HG03135 (cell line): ENCODE measurements at regions not wholly inside any gene's neighbourhood (a gene's known extent, or its start where the extent isn't known, plus 50 kb on each side); places are given as distances from the start of the nearest gene placed in this dataset.

ENCODE experiments used
- ATAC-seq: cut with Tn5 transposase; IDR thresholded peaks from one replicate; pipeline ENCODE4 v1.9.1; 2021; ENCODE audit warnings: mild to moderate bottlenecking, moderate library complexity; ENCODE audit not compliant: unreplicated experiment

DNA sequence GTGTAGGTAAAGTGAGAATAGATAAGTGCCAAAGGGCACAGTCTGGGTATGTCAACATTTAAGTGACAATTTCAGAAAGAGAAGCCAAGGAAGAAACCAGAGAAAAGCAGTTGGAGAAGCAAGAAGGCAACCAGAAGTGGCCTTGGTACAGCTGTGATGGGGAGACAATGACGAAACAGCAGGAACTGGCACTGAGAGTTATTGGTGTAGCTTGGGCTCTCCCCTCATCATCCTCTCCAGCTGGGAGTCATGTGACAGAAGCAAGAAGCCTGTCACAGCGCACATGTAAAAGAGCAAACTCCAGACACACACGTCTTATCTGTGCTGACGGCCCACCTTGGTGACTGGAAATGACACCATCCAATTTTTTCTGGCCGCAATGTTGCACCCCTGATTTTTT, 203.3 kb upstream of the NUDT4 start:
- no peak for ATAC-seq

DNA sequence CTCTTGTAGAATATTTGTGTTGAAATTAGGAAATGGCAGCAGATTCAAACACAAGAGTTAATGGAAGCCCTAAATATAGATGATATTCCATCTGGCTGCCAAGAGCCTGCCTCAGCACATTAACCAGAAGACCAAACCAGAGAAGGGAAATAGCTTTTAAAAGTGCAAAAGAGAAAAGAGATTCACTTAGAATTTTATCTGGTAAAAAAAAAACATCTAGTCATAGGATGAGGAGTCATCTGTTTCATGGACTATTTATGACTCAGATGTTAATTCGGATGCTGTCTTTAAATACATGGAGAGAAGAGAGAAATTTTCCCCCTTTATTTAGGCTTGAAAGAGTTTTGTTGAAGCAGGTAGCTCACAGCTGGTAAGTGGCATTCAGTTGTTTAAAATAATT, 201.6 kb upstream of the NUDT4 start:
- no peak for ATAC-seq

GRCh38 chr12:93176610-93177126, 201.1 kb upstream of the NUDT4 start:
- no peak for ATAC-seq

- ATAC-seq = no peak
Measured at GRCh38 chr12:93177208-93178153, 200.2 kb upstream of the NUDT4 start.

DNA sequence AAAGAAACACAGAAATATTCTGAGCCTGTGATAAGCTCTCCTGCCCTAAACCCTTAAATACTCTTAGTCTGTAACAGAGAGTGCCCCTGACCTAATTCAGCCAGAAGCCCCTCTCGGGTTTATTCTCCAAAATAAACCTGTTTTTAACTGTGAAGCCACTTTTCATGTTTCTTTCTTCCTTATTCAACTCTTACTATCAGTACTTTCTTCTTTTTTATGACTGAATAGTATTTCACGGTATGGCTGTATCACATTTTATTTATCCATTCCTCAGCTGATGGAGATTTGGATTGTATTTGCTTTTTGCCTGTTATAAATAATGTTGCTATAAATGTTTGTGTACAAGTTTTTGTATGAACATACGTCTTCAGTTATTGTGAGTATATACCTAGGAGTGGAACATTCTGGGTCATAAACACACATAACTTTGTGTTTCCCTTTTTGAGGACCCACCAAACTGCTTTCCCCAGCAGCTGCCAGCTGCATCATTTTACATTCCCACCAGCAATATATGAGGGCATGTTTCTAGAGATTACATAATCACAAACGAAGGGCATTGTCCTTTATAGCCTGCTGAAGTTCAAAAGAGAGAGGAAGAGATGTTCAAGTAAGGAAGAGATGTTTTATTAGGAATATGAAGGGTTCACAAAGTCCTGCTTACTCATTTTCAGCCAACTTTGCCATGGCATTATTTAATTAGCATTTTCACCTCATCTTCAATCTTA, 199.4 kb upstream of the NUDT4 start:
- no peak for ATAC-seq

GRCh38 chr12:93179792-93180191, 197.9 kb upstream of the NUDT4 start:
- no peak for ATAC-seq

DNA sequence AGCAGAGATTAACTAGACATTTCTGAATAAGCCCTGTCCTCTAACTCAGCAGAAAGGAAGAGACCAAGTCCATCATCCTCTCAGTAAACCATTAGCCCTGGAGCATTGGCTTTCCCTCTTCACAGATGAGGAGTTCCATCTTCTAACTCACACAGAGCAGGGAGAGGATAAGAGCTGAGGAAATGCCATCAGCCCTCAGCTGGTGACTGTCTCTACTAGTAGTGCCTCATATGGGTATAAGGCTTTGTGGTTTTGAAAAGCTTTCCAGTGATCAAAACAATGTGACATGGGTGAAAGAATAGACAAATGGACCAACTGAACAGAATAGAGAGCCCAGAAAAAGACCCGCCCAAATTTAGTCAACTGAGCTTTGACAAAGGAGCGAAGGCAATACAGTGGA, 197.2 kb upstream of the NUDT4 start:
- ATAC-seq = no peak

DNA sequence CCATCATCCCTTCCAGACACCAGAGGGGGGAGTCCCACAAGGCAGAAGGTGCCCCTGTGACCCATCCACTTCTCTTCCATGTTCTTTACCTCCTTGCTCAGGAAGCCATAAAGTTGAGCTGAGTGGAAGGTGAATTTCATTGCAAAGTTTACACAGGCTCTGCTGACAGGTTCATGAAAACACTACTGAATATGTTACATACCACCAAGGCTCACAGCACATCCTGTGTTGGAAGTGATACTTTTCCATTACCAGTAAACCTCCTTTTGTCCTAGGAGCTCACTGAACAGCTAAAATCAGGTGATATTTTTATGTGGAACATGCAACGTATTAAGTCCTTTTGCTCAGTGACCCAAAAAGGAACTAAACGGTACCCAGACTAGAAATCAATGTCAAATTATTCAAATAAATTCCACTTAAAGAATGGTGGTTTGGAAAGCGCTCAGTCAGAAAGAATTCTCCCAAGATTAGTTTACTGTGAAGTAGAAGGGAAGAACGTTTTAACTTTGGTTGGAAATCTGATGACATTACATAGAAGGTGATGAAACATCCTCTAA, 196.2 kb upstream of the NUDT4 start:
- no peak for ATAC-seq

DNA sequence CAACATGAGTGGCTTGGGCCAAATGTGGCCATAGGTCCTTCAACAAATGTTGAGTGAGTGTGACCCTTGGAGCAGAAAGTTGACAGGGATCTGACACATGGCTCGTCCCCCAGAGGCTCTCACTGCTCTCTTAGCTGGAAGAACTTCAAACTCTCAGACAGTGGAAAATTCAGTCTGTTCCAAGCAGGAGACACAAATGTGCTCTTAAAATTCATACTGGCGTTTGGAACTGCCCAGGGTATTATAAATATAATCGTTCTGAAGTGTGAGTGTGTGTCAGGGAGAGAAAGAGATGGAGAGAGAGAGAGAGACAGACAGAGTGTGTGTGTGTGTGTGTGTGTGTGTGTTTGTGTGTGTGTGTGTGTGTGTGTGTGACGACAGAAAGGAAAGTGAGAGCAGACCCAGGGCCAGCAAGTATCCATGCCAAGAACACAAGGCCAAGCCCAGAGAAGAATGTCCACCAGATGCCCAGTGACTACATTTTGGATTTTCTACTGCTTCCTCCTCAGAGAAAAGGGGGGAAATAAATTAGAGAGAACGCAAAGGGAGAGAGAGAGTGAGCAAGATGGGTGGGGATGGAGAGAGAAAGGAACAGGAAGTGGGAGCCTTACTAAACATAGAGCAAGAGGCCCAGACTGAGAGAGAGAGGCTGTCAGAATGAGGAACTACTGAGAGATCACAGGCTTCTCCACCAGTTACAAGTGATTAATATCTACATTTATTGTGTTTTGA, 193.6 kb upstream of the NUDT4 start:
- ATAC-seq = no peak

DNA sequence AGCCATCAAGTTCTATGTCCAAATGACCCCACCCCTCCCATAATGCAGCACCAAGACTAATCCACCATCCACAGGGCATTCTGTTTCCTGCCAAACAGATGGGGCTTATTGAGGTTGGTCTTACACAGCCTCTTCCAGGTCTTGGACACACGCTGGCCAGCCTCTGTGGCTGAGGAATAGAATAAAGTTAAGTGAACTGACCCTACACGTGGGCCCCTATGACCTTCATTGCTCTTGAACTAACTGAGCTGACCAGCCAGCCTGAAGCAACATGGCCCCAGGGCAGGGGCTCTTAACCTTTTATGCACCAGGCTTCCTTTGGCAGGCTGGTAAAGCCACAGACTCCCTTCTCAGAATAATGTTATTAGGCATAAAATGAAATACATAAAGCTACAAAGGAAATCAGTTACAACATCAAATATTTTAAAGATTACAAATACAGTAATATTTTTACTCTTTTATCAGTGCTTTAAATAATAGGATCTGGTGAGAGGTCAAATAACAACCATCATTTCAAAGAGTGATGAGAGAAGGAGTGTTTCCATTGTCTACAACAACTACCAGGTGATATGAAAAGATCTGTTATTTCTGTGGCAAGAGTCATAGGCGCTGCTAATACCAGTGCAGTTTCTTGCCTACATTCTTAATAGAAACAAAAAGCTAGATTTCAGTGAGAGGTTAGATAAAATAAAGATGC, 192.9 kb upstream of the NUDT4 start:
- ATAC-seq = no peak

GRCh38 chr12:93185369-93185741, 192.4 kb upstream of the NUDT4 start:
- no peak for ATAC-seq

- ATAC-seq = no peak
Measured at GRCh38 chr12:93186131-93186530, 191.6 kb upstream of the NUDT4 start.

DNA sequence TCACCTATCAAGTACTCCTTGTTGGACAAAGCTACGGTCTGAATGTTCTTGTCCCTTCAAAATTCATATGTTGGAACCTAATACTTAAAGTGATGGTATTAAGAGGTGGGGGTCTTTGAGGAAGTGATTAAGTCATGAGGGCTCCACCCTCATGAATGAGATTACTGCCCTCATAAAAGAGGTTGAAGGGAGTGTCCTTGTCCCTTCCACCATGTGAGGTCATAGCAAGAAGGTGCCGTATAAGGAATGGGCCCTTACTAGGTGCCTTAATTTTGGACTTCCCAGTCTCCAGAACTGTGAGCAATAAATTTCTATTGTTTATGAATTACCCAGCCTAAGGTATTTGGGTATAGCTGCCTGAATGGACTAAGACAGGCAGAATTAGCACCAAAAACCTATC, 191.1 kb upstream of the NUDT4 start:
- no peak for ATAC-seq

- ATAC-seq = no peak
Measured at GRCh38 chr12:93191423-93191822, 186.3 kb upstream of the NUDT4 start.

DNA sequence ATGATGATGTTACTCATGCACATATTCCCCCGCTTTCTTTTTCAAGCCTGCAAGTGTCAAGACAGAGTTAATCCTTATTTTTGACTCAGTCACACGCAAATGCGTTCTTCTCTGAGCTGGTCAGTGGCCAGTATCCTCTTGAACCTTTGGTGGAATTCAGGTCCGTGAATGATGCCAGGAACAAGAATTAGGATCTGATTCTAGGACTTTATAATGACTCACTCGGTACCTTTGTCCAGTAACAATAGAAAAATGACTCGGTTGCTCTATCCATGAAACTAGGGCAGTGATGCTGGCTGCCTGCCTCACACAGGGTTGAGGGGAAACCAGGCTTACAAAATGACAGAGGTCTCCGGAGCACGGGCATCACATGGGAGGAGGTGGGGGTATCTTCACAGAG, 185.8 kb upstream of the NUDT4 start:
- no peak for ATAC-seq

DNA sequence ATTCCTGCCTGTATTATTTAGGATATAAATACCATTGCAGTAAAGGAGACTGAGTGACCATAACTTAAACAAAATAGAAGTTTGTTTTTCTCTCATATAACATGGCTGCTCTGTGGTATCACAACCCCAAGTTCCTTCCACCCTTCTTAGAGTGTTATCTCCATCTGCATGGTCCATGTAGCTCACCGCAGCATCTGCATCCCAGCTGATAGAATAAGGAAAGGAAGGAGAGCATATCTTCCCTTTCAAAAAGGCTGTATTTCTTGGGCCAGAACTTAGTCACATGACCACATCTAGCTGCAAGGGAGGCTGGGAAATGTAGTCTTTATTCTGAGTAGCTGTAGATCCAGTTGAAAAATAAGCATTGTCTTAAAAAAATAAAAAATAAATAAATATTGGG, 184.8 kb upstream of the NUDT4 start:
- no peak for ATAC-seq

DNA sequence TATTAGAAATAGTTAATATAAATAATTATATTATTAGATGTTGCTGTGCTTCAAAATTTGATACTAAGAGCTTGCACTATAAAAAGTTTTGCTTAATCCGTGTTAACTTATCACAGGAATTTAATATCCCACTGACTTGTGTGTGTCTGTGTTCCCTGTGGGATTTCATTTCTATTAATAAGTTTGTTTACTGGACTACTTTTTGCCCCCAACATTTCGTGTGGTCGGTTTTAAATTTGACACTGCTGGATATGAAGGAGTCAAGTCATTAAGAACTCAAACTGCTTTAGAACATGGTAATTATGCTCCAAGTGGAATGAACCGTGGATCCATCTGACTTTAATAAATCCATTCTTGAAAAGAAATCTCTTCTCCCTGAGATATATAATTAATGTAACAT, 182.2 kb upstream of the NUDT4 start:
- ATAC-seq = no peak

DNA sequence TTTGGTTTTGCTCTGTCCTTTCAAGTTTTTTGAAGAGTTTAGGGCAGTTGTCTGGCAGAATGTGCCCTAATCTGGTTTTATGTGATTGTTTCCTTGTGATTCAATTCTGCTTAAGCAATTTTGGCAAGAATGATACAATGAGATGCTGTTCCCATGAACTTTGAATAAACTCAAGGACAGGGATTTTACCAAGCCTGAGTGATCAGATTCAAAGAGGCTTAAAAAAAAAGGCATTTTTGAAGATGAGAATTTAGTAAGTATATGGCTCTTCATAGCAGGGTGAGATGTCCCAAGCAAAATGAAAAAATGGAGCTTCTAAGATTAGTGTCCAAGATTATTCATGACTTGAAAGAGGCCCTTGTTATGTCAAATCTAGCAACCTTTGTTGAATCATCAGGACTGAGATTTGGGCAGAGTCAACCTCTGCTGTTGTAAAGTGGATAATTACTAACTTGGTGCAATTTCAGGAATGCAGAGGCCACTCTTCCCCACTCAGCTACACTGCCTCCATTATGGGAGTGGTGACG, 180.6 kb upstream of the NUDT4 start:
- no peak for ATAC-seq

DNA sequence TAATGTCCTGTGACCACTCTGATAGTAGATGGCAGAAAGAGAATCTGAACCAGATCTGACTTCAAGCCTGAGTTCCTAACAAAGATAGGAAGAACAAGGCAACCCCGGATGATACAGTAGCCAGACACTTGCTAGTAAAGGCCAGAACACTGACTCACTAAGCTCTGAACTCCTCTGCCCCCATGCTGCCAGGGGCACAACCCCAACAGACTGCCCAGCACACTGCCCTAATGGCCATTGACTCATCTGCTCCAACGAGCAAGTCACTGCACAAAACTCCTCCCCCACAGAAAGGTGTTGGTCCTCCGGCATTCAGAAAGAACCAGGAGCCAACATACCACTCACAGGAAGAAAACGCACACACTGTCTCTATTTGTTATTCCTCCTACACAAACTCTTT, 179.6 kb upstream of the NUDT4 start:
- no peak for ATAC-seq

DNA sequence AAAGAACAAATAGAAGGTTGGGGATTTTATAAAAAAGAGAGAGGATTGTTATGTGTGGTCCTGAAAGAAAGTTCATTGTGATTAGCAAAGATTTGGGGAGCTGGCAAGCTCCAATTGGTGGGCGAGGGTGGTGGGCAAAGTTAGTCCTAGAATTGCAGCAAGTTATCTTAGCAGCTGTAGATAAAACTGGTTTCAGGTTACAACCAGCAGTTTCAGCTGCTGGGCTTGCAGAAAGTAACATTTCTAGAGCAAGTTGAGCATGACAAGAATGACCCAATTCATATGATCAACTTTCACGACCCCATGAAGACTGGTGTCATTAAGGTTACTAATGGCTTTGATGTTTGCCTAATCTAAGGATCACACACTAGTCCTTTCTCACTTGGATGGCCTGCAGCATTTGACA, 177.9 kb upstream of the NUDT4 start:
- no peak for ATAC-seq
